ENCODE measurements at regions not wholly inside any gene's neighbourhood (a gene's known extent, or its start where the extent isn't known, plus 50 kb on each side); places are given as distances from the start of the nearest gene placed in this dataset.

DNA sequence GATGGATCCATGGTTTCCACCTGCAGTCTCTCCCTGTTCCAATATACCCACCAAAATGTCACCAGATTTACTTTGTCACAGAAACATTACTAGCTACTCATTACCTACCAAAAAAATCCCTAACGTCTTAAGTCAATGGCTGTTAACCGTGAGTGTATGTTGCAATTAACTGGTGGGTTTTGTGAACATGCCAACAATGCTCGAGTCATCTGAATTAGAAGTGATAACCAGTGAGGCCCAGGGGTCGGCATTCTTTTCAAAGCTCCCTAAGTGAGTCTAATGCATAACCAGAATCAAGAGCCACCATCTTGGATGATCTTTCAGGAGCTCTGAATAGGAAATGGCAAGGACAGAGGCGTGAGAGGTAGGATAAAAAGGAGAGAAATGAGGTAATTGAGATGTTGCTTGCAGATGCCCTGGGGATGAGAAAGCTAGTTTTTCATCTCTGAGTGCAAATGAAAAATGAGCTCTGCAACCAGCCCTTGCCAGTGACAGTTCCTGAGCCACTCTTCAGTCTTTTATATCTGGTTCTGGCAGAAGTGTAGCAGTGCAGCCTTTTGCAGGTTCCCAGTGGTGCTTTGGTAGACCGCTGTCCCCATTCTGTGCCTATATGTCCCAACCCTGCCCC is 130.0 kb upstream of the RND3 start:
- Mint-ChIP-seq H3K4me3 (no peak overlapping the region), H3K4me1 (peaks cover 12 to 27% of the 10 kb centered on the region in 2 experiments), H3K27me3 (ENCODE audit: low read depth) (no peaks in the 10 kb centered on the region), H3K9me3 (no peaks in the 10 kb centered on the region), H3K36me3 (ENCODE audit: insufficient read depth in 1 of 3, low read depth in 3 of 3) (peaks cover 0 to 5% (median 0%) of the 10 kb centered on the region in 3 experiments; a peak in 2 of 7 replicates), H3K27ac (no peak overlapping the region; a peak in 1 of 7 replicates)
- no CpG with 5 or more reads among the region's 6 CpGs for WGBS (ENCODE audit: extremely low coverage, insufficient read length, low lambda C conversion rate)
- H2AK5ac ChIP-seq (ENCODE audit: insufficient read length, low read length): no peak overlapping the region
- H3K4me2 ChIP-seq (ENCODE audit: insufficient read depth, insufficient read length, low read length): no peak overlapping the region
- H2BK12ac ChIP-seq (ENCODE audit: insufficient read length, low read depth, low read length): no peak overlapping the region
- H3K14ac ChIP-seq (ENCODE audit: insufficient read depth, low read length): no peak overlapping the region
- no peak for DNase-seq
- H3K23ac ChIP-seq (ENCODE audit: insufficient read length, low read depth, low read length): no peak overlapping the region
- no peaks in the 10 kb centered on the region for H3K4me1 ChIP-seq (ENCODE audit: insufficient read depth, low read length)
- no peak for TF ChIP-seq CTCF (conservative IDR thresholded peaks at IDR 0.05)
- H3K9me3 ChIP-seq (ENCODE audit: control insufficient read depth, low read depth, low read length): no peaks in the 10 kb centered on the region
- no peak overlapping the region for H3K56ac ChIP-seq (ENCODE audit: insufficient read length, low read depth, low read length)
- H3K79me1 ChIP-seq (ENCODE audit: insufficient read depth, low read depth, low read length, poor library complexity, severe bottlenecking): no peaks in the 10 kb centered on the region
- no peak overlapping the region for H3K9ac ChIP-seq (ENCODE audit: extremely low read depth, insufficient read length, low read length)
- H2BK15ac ChIP-seq (ENCODE audit: low read depth, low read length): no peak overlapping the region
- no peak overlapping the region for H2AFZ ChIP-seq (ENCODE audit: low read length)
- no peaks in the 10 kb centered on the region for H3K23me2 ChIP-seq (ENCODE audit: insufficient read length, low read depth, low read length, poor library complexity, severe bottlenecking)
- no peaks in the 10 kb centered on the region for H3K27me3 ChIP-seq (ENCODE audit: insufficient read depth, low read length)
- no peak overlapping the region for H2BK20ac ChIP-seq (ENCODE audit: low read depth, low read length, poor library complexity, severe bottlenecking)
- H3T11ph ChIP-seq (ENCODE audit: low read length): no peak overlapping the region
- no peaks in the 10 kb centered on the region for H3K79me2 ChIP-seq (ENCODE audit: insufficient read depth, low read length)
- no peak overlapping the region for H3K4ac ChIP-seq (ENCODE audit: low read depth, low read length)
- H2BK5ac ChIP-seq (ENCODE audit: insufficient read length, low read length): no peak overlapping the region
- H4K20me1 ChIP-seq (ENCODE audit: control insufficient read depth, insufficient read depth, insufficient read length): no peaks in the 10 kb centered on the region
- H3K18ac ChIP-seq (ENCODE audit: insufficient read length, low read depth, low read length): no peak overlapping the region
- no peak overlapping the region for H2BK120ac ChIP-seq (ENCODE audit: low read depth, low read length, poor library complexity, severe bottlenecking)
- no peak overlapping the region for H3K27ac ChIP-seq (ENCODE audit: insufficient read length, low read depth, low read length)
- no peak overlapping the region for H4K91ac ChIP-seq (ENCODE audit: insufficient read length, low read depth, low read length)
- no peak overlapping the region for H4K5ac ChIP-seq (ENCODE audit: insufficient read length, low read depth, low read length)
- no peak overlapping the region for H4K8ac ChIP-seq (replicated peaks; ENCODE audit: insufficient read length, low read depth, low read length)

Data from H9 (cell line).